Peyer's patch (tissue), 4 donors: ENCODE measurements at regions not wholly inside any gene's neighbourhood (a gene's known extent, or its start where the extent isn't known, plus 50 kb on each side); places are given as distances from the start of the nearest gene placed in this dataset.

Source experiments
- DNase-seq, 3 donors: peaks; one replicate each; pipeline ENCODE4 v3.0.0-alpha.2; 2017 to 2019
- H3K27ac ChIP-seq, 4 donors: fragments of 200-600 bp; sonication (generic); one replicate each; pipeline ENCODE4 v1.5.1; 2016 to 2019
- H3K27me3 ChIP-seq, 2 donors: fragments of 200-600 bp; sonication (generic); one replicate each; pipeline ENCODE4 v1.5.1; 2019
- H3K36me3 ChIP-seq, 3 donors: fragments of 200-600 bp; sonication (generic); one replicate each; pipeline ENCODE4 v1.5.1; 2016 to 2019
- H3K4me1 ChIP-seq, 4 donors: fragments of 200-600 bp; sonication (generic); one replicate each; pipeline ENCODE4 v1.5.1; 2016 to 2019
- H3K4me3 ChIP-seq, 4 donors: fragments of 200-600 bp; sonication (generic); 1 replicate in 3 of 4; 2 replicates in 1 of 4; pipeline ENCODE4 v1.5.1; 2016 to 2019; ENCODE audit warnings: mild to moderate bottlenecking in 1 of 4
- H3K9me3 ChIP-seq, 4 donors: fragments of 200-600 bp; sonication (generic); one replicate each; pipeline ENCODE4 v1.5.1; 2016 to 2019; ENCODE audit warnings: mild to moderate bottlenecking in 1 of 4
- CTCF ChIP-seq, 6 experiments: fragments of 450-650 bp in 4 of 6; fragments of 200-600 bp in 2 of 6; sonication (generic) in 1 of 6; IDR thresholded peaks; one replicate each; pipeline ENCODE4 v1.5.1; 2017 to 2019; ENCODE audit warnings: antibody characterized with exemption in 6 of 6, mild to moderate bottlenecking in 3 of 6, moderate library complexity in 1 of 6
- POLR2A ChIP-seq, 2 donors: fragments of 450-650 bp; IDR thresholded peaks; one replicate each; pipeline ENCODE4 v1.5.1; 2017; ENCODE audit warnings: antibody characterized with exemption in 2 of 2, mild to moderate bottlenecking in 2 of 2, moderate library complexity in 2 of 2

DNA sequence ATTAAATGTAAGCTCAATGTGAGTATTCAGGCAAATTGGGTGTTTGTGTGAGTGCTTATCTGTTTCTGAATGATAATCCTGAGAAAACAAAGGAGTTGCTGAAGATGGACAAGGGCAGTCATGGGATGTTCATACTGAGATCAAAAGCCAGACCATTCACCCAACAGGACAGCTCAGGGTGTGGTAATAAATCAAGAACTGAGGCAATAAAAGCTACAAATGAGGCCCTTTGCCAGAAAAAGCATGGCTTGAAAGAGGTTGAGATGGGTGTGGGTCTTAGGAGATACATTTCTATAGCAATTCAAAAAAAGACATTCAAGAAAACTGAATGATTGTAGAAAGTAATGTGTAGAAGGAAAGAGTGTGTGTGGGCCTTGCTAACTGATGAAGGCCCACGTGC is 425.8 kb upstream of the BOD1L1 start:
- H3K27ac ChIP-seq: no peak overlapping the region
- no peaks in the 10 kb centered on the region for H3K27me3 ChIP-seq
- H3K4me3 ChIP-seq: no peak overlapping the region
- no peaks in the 10 kb centered on the region for H3K36me3 ChIP-seq
- H3K4me1 ChIP-seq: no peaks in the 10 kb centered on the region
- H3K9me3 ChIP-seq: no peaks in the 10 kb centered on the region
- TF ChIP-seq POLR2A (IDR thresholded peaks at IDR 0.05) (no peak), CTCF (IDR thresholded peaks at IDR 0.05) (no peak)
- DNase-seq: no peak

DNA sequence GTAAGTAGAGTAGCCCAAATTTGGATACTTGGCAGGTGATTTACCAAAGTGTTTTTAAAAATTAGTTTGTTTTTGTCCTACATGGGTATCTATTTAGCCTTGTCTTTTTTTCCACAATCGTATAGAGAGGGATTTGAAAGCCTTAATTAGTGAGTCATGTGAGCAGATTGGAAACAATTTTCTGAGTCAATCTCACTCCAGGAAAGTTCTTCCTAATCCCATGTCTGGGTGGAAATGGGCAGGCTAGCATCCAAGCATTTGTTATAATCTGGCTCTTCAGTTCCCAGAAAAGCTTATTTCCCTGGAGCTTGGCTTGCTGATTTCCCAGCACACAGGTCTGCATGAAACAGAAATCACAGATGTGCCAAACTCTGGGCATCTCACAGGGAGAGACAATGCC is 426.9 kb upstream of the BOD1L1 start:
- no peak for DNase-seq
- H3K27ac ChIP-seq: no peak overlapping the region
- no peak overlapping the region for H3K4me3 ChIP-seq
- H3K36me3 ChIP-seq: no peaks in the 10 kb centered on the region
- TF ChIP-seq CTCF (IDR thresholded peaks at IDR 0.05) (no peak), POLR2A (IDR thresholded peaks at IDR 0.05) (no peak)
- H3K4me1 ChIP-seq: no peaks in the 10 kb centered on the region
- H3K27me3 ChIP-seq: no peaks in the 10 kb centered on the region
- H3K9me3 ChIP-seq: no peaks in the 10 kb centered on the region

- DNase-seq: no peak
- Histone ChIP-seq H3K27ac (no peak overlapping the region), H3K4me1 (no peaks in the 10 kb centered on the region), H3K4me3 (no peak overlapping the region), H3K9me3 (no peaks in the 10 kb centered on the region), H3K36me3 (no peaks in the 10 kb centered on the region), H3K27me3 (no peaks in the 10 kb centered on the region)
- TF ChIP-seq POLR2A (IDR thresholded peaks at IDR 0.05) (no peak), CTCF (IDR thresholded peaks at IDR 0.05) (no peak)
These were observed 431.5 kb upstream of the BOD1L1 start for GRCh38 chr4:14059006-14059405.

DNA sequence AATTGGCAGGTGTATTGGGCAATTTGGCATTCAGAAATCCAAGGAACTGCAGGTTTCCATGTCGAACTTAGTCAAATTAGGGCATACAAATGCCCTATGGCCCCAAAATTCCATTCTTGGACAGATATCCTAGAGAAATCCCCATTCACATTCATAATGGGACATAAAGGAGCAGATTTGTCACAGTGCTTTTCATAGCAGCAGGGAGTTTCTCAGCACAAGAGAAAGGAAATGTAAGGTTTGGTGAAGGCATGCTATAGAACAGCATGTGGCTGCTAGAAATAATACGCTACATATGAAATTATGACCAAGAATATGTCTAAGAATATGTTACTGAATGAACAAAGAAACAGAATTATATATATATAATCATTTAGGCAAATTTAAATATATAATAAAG is 437.5 kb upstream of the BOD1L1 start:
- no peak for DNase-seq
- no peaks in the 10 kb centered on the region for H3K9me3 ChIP-seq
- H3K36me3 ChIP-seq: no peaks in the 10 kb centered on the region
- TF ChIP-seq POLR2A (IDR thresholded peaks at IDR 0.05) (no peak), CTCF (IDR thresholded peaks at IDR 0.05) (no peak)
- H3K27ac ChIP-seq: no peak overlapping the region
- H3K4me3 ChIP-seq: no peak overlapping the region
- no peaks in the 10 kb centered on the region for H3K27me3 ChIP-seq
- no peaks in the 10 kb centered on the region for H3K4me1 ChIP-seq

DNA sequence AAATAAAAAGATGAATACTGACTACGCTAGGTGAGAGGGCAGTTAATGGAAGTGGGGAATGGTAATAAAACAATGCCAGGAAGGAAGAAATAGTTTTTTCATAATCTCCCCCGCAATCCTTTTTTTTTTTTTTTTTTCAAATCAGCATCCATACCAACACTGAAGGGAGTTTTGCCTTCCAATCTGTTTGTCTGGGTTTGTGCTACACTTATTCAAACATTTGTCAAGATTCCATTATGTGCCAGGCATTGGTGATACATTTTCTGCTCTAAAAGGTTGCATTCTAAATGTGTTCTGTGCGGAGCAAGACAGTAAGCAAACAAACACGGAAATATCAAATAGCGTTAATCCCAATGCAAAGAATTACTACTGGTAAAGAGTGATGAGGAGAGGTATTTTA is 437.9 kb upstream of the BOD1L1 start:
- no peaks in the 10 kb centered on the region for H3K36me3 ChIP-seq
- H3K4me1 ChIP-seq: no peaks in the 10 kb centered on the region
- H3K27me3 ChIP-seq: no peaks in the 10 kb centered on the region
- H3K27ac ChIP-seq: no peak overlapping the region
- no peak overlapping the region for H3K4me3 ChIP-seq
- DNase-seq: no peak
- TF ChIP-seq POLR2A (IDR thresholded peaks at IDR 0.05) (no peak), CTCF (IDR thresholded peaks at IDR 0.05) (no peak)
- no peaks in the 10 kb centered on the region for H3K9me3 ChIP-seq

- Histone ChIP-seq H3K27ac (no peak overlapping the region), H3K4me1 (no peaks in the 10 kb centered on the region), H3K4me3 (no peak overlapping the region), H3K9me3 (peaks cover 0 to 5% (median 2%) of the 10 kb centered on the region in 4 donors), H3K36me3 (no peaks in the 10 kb centered on the region), H3K27me3 (no peaks in the 10 kb centered on the region)
- no peak for TF ChIP-seq CTCF (IDR thresholded peaks at IDR 0.05)
- no peak for TF ChIP-seq POLR2A (IDR thresholded peaks at IDR 0.05)
- DNase-seq: no peak
These were observed 439.5 kb upstream of the BOD1L1 start for GRCh38 chr4:14066979-14067378.
